Ovary (tissue), 7 donors: ENCODE measurements at regions not wholly inside any gene's neighbourhood (a gene's known extent, or its start where the extent isn't known, plus 50 kb on each side); places are given as distances from the start of the nearest gene placed in this dataset.

Experiments used
- DNase-seq, 5 donors: peaks; one replicate each; pipeline ENCODE4 v3.0.0-alpha.2; 2019 to 2020
- H3K27ac ChIP-seq, 2 donors: fragments of 200-600 bp; one replicate each; pipeline versions ENCODE4 v1.5.1 to v1.8.0; 2019 to 2022
- H3K27me3 ChIP-seq: fragments of 200-600 bp; one replicate; pipeline ENCODE4 v1.8.0; 2022
- H3K36me3 ChIP-seq: fragments of 200-600 bp; sonication (generic); one replicate; pipeline ENCODE4 v1.5.1; 2019
- H3K4me1 ChIP-seq: one replicate; pipeline ENCODE4 v1.8.1; 2013; ENCODE audit warnings: mild to moderate bottlenecking, moderate library complexity; ENCODE audit not compliant: insufficient read depth
- H3K4me3 ChIP-seq: fragments of 200-600 bp; sonication (generic); one replicate; pipeline ENCODE4 v1.5.1; 2017
- H3K9me3 ChIP-seq, 2 donors: fragments of 200-600 bp in 1 of 2; sonication (generic) in 1 of 2; one replicate each; pipeline versions ENCODE4 v1.5.1 to v1.8.1; 2013 to 2019; ENCODE audit warnings: mild to moderate bottlenecking in 1 of 2, moderate library complexity in 1 of 2
- EP300 ChIP-seq: sonication (generic); formaldehyde crosslinking; IDR thresholded peaks from one replicate; pipeline ENCODE4 v1.6.1; 2017; ENCODE audit warnings: antibody characterized with exemption
- POLR2A ChIP-seq: fragments of 450-650 bp; IDR thresholded peaks from one replicate; pipeline ENCODE4 v1.6.1; 2017; ENCODE audit warnings: antibody characterized with exemption, mild to moderate bottlenecking, moderate library complexity
- WGBS, 3 donors: extraction: QIAGEN DNeasy Blood & Tissue Kit in 1 of 3; methylation state at CpG; one replicate each; pipeline versions ENCODE4 v1.1.5 to v1.1.7; 2013 to 2017; 5-methylcytosine and 5-hydroxymethylcytosine counted together
- intact Hi-C, 4 donors: fragments of 100-400 bp; cut with DNase I; formaldehyde crosslinking; loops; one replicate each; pipeline versions ENCODE4 v1.11.0 to v1.15.1; 2022 to 2023
- TF ChIP-seq, protein P1 (sequence below), 3 donors: fragments of 450-650 bp in 2 of 3; fragments of 200-600 bp in 1 of 3; IDR thresholded peaks; one replicate each; pipeline versions ENCODE4 v1.5.1 to v1.8.0; 2016 to 2022; ENCODE audit warnings: antibody characterized with exemption in 3 of 3, mild to moderate bottlenecking in 1 of 3
- donor health status: DM: no; HTN: no; CAD: no; lungs with moderate emphysema.
- donor health status: DM: no; HTN: no; CAD: no.
- donor health status: Bipolar disorder and iron deficiency.
- donor health status: DM: no; HTN: no; CAD: no.
- donor health status: DM: yes; HTN: yes; CAD: no.

DNA sequence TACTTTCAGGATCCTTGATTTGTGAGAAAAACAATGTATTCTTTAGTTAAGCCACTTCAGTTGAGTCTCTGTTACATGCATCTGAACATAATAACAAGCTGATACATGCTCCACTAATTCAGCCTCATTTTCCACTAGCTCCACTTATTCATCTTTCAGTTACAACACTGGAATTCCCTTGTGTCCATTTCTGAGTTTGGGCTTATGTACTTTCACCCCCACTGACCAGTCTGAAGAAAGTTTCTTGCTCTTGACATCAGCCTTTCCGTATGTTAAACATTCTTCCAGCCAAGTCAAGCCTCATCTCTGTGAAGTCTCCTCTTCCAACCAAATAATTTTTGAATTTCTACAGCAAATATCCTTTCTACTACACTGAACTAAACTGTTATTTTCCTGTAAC is 592.5 kb upstream of the NOVA1 start:
- H3K9me3 ChIP-seq: no peaks in the 10 kb centered on the region
- H3K4me1 ChIP-seq: no peaks in the 10 kb centered on the region
- intact Hi-C loops: no loop called here
- no peaks in the 10 kb centered on the region for H3K36me3 ChIP-seq
- H3K27me3 ChIP-seq: no peaks in the 10 kb centered on the region
- 75 to 81% (median 79%) methylated on average over 1 of the region's 1 CpG for WGBS, 3 donors
- DNase-seq: no peak
- H3K4me3 ChIP-seq: no peak overlapping the region
- TF ChIP-seq POLR2A (no peak), EP300 (no peak)
- TF ChIP-seq, protein P1, sequence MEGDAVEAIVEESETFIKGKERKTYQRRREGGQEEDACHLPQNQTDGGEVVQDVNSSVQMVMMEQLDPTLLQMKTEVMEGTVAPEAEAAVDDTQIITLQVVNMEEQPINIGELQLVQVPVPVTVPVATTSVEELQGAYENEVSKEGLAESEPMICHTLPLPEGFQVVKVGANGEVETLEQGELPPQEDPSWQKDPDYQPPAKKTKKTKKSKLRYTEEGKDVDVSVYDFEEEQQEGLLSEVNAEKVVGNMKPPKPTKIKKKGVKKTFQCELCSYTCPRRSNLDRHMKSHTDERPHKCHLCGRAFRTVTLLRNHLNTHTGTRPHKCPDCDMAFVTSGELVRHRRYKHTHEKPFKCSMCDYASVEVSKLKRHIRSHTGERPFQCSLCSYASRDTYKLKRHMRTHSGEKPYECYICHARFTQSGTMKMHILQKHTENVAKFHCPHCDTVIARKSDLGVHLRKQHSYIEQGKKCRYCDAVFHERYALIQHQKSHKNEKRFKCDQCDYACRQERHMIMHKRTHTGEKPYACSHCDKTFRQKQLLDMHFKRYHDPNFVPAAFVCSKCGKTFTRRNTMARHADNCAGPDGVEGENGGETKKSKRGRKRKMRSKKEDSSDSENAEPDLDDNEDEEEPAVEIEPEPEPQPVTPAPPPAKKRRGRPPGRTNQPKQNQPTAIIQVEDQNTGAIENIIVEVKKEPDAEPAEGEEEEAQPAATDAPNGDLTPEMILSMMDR (IDR thresholded peaks at IDR 0.05): no peak
- H3K27ac ChIP-seq: no peak overlapping the region

DNA sequence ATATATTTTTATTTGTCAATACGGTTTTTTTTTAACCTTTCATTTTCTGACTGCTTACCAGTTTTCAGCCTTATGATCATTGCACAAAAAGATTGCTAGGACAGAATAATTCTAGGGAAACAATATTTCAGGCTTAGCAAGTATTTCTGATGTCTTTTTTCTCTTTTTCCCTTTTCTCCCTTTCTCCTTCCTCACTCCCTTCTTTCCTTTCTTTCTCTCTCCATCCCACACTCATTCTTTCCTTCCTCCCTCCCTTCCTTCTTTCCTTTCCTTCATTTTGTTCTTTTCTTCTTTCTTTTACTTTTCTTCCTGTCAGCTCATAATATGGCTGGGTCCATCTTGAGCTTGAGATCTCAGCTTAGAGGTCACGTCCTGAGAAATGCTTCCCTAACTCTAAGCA is 601.4 kb upstream of the NOVA1 start:
- H3K27me3 ChIP-seq: no peaks in the 10 kb centered on the region
- no peaks in the 10 kb centered on the region for H3K9me3 ChIP-seq
- no peaks in the 10 kb centered on the region for H3K4me1 ChIP-seq
- DNase-seq: no peak
- no peak overlapping the region for H3K27ac ChIP-seq
- TF ChIP-seq, protein P1 (IDR thresholded peaks at IDR 0.05): no peak
- TF ChIP-seq POLR2A: no peak
- no peak for TF ChIP-seq EP300
- H3K4me3 ChIP-seq: no peak overlapping the region
- no peaks in the 10 kb centered on the region for H3K36me3 ChIP-seq
- WGBS, 3 donors: 39 to 78% (median 43%) methylated on average over 2 of the region's 2 CpGs
- intact Hi-C loops: no loop called here

DNA sequence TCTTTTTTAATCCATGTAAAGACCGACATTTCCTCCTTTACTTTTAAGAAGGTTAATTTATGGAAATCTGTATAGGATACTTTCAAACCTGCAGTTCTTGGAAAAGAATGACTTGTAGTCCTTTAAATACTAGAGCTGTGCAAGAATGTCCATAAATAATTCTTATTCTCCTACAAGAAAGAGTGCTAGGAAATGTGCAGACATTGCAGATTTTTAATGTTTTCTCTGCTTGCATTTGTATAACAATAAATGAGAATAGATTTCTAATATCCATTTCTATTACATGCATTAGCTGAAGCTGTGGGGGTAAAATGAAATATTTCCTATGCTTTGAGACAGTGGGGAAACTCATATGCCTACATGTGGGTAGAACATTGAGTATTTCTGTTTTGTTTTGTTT is 607.2 kb upstream of the NOVA1 start:
- 47 to 68% (median 56%) methylated on average over 1 of the region's 1 CpG for WGBS, 3 donors
- no peak for DNase-seq
- TF ChIP-seq EP300: no peak
- TF ChIP-seq POLR2A: no peak
- TF ChIP-seq, protein P1 (IDR thresholded peaks at IDR 0.05): no peak
- Histone ChIP-seq H3K4me1 (no peaks in the 10 kb centered on the region), H3K9me3 (no peaks in the 10 kb centered on the region), H3K27me3 (no peaks in the 10 kb centered on the region), H3K4me3 (no peak overlapping the region), H3K36me3 (no peaks in the 10 kb centered on the region), H3K27ac (no peak overlapping the region)
- intact Hi-C loops: no loop called here

DNA sequence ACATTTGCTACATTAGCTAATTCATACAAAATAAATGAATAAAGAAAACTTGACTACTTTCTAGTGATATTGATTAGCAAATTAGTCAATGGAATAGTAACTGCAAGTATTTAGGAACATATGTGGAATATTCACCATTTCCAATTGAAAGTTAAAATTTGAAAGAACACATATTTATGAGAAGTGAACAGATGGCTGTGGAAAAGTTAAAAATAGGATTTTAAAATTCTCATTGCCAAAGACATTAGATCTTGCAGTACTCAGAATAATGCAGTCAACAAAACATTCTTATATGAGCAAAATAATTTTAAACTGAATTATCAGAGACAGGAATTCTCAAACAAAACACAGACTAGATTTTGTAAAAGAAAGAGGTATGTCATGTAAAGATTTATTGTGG is 613.9 kb upstream of the NOVA1 start:
- no peak for DNase-seq
- intact Hi-C loops: no loop called here
- TF ChIP-seq EP300 (no peak), POLR2A (no peak)
- TF ChIP-seq, protein P1 (IDR thresholded peaks at IDR 0.05): no peak
- no peak overlapping the region for H3K27ac ChIP-seq
- no peaks in the 10 kb centered on the region for H3K36me3 ChIP-seq
- no peaks in the 10 kb centered on the region for H3K4me1 ChIP-seq
- H3K4me3 ChIP-seq: no peak overlapping the region
- H3K9me3 ChIP-seq: no peaks in the 10 kb centered on the region
- H3K27me3 ChIP-seq: no peaks in the 10 kb centered on the region

DNA sequence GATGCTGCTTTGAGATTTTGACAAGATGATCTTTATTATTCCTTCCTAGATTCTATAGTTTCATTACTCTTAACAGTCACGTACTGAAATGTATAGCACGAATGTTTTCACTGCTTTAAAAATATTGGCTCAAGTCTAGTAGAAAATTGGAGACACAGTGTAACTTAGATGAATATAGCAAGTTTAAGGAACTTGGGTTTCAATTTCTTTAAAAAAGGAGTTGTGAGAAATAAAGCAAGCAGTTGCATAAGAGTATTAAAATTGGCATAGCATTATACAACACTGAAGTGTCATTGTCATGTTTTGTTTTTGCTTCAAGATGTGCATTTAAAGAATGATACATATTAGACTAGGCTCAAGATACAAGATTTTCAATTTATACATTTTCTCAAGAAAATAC is 624.8 kb upstream of the NOVA1 start:
- Histone ChIP-seq H3K27ac (no peak overlapping the region), H3K4me1 (no peaks in the 10 kb centered on the region), H3K27me3 (no peaks in the 10 kb centered on the region), H3K36me3 (no peaks in the 10 kb centered on the region), H3K4me3 (no peak overlapping the region), H3K9me3 (no peaks in the 10 kb centered on the region)
- intact Hi-C loops: no loop called here
- TF ChIP-seq, protein P1 (IDR thresholded peaks at IDR 0.05): no peak
- TF ChIP-seq EP300: no peak
- TF ChIP-seq POLR2A: no peak
- WGBS, 3 donors: 85 to 88% (median 87%) methylated on average over 2 of the region's 2 CpGs
- no peak for DNase-seq
